HG03045 (cell line): ENCODE measurements at regions not wholly inside any gene's neighbourhood (a gene's known extent, or its start where the extent isn't known, plus 50 kb on each side); places are given as distances from the start of the nearest gene placed in this dataset.
A peak's percentile ranks its signal among the peaks of the same experiment; 100 is the strongest.

ENCODE experiments used
- ATAC-seq: cut with Tn5 transposase; IDR thresholded peaks from one replicate; pipeline ENCODE4 v1.9.1; 2021; ENCODE audit warnings: mild to moderate bottlenecking, moderate library complexity; ENCODE audit not compliant: unreplicated experiment

GRCh38 chr5:103353581-103353980 lies 95.0 kb downstream of the MACIR start:
- no peak for ATAC-seq

DNA sequence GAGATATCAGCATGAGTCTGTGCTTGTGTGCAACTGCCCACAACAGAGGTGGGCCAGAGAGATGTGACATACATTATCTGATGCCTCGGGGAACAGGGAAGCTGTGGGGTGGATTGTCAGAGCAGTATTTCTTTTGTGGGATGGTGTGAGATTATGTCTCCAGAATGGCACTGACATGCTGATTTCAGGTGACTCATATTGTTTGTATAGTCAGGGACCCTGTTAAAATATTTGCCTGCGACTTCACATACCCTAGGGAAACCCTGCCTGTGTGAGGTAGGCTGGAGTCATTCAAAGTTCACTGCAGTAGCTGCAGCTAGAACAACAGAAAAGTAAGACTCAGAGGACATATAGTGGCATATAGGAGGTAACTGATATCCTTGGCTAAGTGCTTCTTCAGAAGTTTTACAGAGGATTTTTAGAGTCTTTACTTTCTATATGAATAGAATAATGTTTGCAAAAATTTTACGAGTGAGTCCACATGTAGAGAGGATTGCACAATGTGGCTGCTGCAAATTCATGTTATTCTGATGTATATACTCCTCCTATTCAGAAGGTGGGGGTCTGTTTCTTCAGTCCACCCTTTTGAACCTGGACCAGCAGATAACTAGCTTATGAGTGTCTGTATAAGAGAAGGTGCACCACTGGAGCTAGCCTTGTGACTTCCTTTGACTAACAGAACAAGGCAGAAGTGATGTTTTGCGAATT lies 89.3 kb downstream of the MACIR start:
- ATAC-seq, result no peak

DNA sequence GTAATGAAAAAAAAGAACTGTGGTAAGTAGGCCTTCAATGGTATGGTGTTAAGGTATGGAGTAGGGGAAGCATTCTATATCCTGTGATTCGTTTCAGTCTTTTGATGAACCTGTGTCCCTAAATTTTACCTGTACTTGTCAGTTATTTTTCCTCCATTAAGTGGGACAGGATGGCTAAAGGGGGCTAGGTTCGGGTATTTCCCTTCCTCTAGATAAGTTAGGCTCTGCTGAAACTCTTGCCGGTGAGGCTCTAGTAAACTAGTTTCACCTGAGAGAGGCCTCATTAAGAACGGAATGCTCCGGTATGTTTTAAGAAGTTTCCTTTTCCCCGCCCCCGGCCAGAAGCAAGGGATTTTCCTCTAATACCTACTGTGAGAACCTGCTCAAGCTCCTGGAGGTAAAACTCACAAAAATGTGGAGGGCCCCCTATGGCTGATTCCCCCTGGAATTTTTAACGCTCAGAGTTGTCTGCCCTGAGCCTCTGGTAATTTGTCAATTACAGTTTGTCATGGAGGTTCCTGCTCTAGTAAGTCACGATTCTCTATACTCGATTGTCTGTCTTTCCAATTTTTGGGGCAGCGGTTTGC lies 87.7 kb downstream of the MACIR start:
- ATAC-seq, result no peak

- no peak for ATAC-seq
These were observed 86.9 kb downstream of the MACIR start for GRCh38 chr5:103345461-103345860.

DNA sequence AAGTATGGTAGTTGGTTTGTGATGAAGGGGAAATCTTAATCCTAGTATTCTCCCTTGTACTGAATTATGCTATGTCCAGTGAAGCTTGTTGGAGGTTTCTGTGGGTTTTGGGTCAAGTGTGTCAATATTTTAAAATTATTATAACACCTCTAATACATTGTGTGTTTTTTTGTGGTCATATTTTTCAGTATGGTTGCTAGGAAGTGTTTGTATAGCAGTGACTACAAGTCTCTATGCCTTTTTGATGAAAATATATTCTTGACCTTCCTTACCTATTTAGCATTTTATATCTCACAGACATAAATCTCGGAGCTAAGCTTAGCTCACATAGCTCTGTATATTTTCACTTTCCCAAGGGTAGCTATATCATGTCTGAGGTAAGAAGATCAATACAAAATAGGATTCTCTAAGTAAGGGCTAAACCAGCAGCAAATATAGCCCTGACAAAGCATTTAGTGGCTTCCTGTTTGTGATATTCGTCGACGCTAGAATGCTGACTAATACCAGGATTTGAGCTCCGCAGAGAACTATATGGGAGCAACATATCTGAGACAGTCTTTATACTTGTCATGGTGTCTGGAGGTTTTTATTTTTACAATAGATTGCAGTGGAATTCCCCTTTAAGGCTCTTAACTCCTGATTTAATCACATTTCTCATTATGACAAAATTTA lies 82.3 kb downstream of the MACIR start:
- peak; percentile 94 for ATAC-seq

- ATAC-seq, result no peak
These were observed 81.6 kb downstream of the MACIR start for GRCh38 chr5:103340132-103340531.

- ATAC-seq, result no peak
These were observed 78.4 kb downstream of the MACIR start for GRCh38 chr5:103336941-103337340.

- no peak for ATAC-seq
These were observed 74.8 kb downstream of the MACIR start for GRCh38 chr5:103333376-103333775.

GRCh38 chr5:103330875-103331274 lies 72.3 kb downstream of the MACIR start:
- no peak for ATAC-seq
